ENCODE measurements at regions not wholly inside any gene's neighbourhood (a gene's known extent, or its start where the extent isn't known, plus 50 kb on each side); places are given as distances from the start of the nearest gene placed in this dataset.

DNA sequence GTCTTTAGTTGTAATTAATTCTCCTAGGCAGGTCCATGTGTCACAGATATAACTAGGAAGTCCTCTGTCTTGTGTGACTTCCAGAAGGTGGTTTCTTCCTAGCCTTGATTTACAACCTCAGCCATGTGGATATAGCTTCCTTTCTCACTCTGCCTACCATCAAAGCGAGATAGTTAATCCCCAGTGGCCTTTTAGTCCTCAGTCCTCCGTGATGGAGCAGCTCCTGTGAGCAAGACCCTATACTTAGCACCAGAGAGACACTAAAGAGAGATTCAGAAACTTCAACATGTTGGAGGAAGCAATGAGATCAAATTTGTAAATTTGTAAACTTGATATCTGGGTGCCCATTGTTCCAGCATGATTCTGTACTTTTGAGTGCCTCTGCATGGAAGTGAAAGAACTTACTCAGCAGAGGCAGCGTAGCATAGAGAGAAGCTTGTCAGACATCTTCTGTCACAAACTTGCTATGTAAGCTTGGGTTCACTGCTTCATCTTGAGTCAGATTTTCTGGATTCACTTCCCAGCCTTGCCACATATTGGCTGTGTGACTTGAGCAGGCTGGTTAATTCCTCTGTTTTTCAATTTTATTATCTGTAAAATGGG lies 170.2 kb upstream of the NR3C1 start:
- peaks cover 26% of the 10 kb centered on the region for H3K4me1 ChIP-seq (ENCODE audit: insufficient read depth)
- H3K27me3 ChIP-seq, result no peaks in the 10 kb centered on the region
- no peaks in the 10 kb centered on the region for H3K79me2 ChIP-seq
- TF ChIP-seq, protein P1, sequence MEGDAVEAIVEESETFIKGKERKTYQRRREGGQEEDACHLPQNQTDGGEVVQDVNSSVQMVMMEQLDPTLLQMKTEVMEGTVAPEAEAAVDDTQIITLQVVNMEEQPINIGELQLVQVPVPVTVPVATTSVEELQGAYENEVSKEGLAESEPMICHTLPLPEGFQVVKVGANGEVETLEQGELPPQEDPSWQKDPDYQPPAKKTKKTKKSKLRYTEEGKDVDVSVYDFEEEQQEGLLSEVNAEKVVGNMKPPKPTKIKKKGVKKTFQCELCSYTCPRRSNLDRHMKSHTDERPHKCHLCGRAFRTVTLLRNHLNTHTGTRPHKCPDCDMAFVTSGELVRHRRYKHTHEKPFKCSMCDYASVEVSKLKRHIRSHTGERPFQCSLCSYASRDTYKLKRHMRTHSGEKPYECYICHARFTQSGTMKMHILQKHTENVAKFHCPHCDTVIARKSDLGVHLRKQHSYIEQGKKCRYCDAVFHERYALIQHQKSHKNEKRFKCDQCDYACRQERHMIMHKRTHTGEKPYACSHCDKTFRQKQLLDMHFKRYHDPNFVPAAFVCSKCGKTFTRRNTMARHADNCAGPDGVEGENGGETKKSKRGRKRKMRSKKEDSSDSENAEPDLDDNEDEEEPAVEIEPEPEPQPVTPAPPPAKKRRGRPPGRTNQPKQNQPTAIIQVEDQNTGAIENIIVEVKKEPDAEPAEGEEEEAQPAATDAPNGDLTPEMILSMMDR (IDR thresholded peaks at IDR 0.05; ENCODE audit: poor library complexity), result no peak
- TF ChIP-seq EZH2 (IDR thresholded peaks at IDR 0.05; ENCODE audit: borderline replicate concordance) (no peak), EZH2phosphoT487 (IDR thresholded peaks at IDR 0.05; ENCODE audit: low read depth, severe bottlenecking, unreplicated experiment) (no peak)
- no peaks in the 10 kb centered on the region for H3K9me3 ChIP-seq (ENCODE audit: low read depth)
- no peaks in the 10 kb centered on the region for H4K20me1 ChIP-seq (ENCODE audit: insufficient read depth, poor library complexity, severe bottlenecking)
- no peaks in the 10 kb centered on the region for H3K9me2 ChIP-seq (replicated peaks; ENCODE audit: insufficient read depth)
- DNase-seq (ENCODE audit: low spot score), result no peak
- no peak overlapping the region for H2AFZ ChIP-seq
- no peak overlapping the region for H3K4me2 ChIP-seq
- no peak overlapping the region for H3K4me3 ChIP-seq
- no peak overlapping the region for H3K27ac ChIP-seq
- 66% methylated on average over 3 of the region's 3 CpGs for WGBS (ENCODE audit: low lambda C conversion rate, missing lambda C conversion rate)
- H3K36me3 ChIP-seq (replicated peaks; ENCODE audit: insufficient read depth, low read depth), result no peaks in the 10 kb centered on the region

DNA sequence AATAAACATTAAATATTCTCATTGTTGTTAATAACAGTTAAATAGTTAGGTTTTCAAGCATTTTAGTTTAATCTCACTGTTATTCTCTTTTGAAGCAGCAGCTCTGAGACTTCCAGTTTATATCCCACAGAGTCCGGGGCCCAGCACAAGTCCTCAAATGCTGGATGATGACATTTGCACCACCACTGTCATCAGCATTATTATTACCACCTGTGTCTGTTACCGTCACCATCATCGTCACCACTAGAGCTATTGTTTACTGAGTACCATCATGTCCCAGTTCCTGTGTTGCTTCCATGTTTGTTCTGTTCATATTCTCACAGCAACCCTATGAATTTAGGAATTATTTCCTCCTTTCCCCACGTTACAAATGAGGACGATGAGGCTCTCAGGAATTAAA lies 169.2 kb upstream of the NR3C1 start:
- Histone ChIP-seq H3K27ac (no peak overlapping the region), H3K9me2 (replicated peaks; ENCODE audit: insufficient read depth) (no peaks in the 10 kb centered on the region), H3K79me2 (no peaks in the 10 kb centered on the region), H3K9me3 (ENCODE audit: low read depth) (no peaks in the 10 kb centered on the region), H3K4me1 (ENCODE audit: insufficient read depth) (peaks cover 24% of the 10 kb centered on the region), H3K4me3 (no peak overlapping the region), H3K27me3 (no peaks in the 10 kb centered on the region), H4K20me1 (ENCODE audit: insufficient read depth, poor library complexity, severe bottlenecking) (no peaks in the 10 kb centered on the region), H3K36me3 (replicated peaks; ENCODE audit: insufficient read depth, low read depth) (no peaks in the 10 kb centered on the region), H3K4me2 (no peak overlapping the region), H2AFZ (no peak overlapping the region)
- WGBS (ENCODE audit: low lambda C conversion rate, missing lambda C conversion rate), result 85% methylated on average over 5 of the region's 5 CpGs
- TF ChIP-seq EZH2 (IDR thresholded peaks at IDR 0.05; ENCODE audit: borderline replicate concordance) (no peak), EZH2phosphoT487 (IDR thresholded peaks at IDR 0.05; ENCODE audit: low read depth, severe bottlenecking, unreplicated experiment) (no peak)
- TF ChIP-seq, protein P1 (IDR thresholded peaks at IDR 0.05; ENCODE audit: poor library complexity), result no peak
- no peak for DNase-seq (ENCODE audit: low spot score)

DNA sequence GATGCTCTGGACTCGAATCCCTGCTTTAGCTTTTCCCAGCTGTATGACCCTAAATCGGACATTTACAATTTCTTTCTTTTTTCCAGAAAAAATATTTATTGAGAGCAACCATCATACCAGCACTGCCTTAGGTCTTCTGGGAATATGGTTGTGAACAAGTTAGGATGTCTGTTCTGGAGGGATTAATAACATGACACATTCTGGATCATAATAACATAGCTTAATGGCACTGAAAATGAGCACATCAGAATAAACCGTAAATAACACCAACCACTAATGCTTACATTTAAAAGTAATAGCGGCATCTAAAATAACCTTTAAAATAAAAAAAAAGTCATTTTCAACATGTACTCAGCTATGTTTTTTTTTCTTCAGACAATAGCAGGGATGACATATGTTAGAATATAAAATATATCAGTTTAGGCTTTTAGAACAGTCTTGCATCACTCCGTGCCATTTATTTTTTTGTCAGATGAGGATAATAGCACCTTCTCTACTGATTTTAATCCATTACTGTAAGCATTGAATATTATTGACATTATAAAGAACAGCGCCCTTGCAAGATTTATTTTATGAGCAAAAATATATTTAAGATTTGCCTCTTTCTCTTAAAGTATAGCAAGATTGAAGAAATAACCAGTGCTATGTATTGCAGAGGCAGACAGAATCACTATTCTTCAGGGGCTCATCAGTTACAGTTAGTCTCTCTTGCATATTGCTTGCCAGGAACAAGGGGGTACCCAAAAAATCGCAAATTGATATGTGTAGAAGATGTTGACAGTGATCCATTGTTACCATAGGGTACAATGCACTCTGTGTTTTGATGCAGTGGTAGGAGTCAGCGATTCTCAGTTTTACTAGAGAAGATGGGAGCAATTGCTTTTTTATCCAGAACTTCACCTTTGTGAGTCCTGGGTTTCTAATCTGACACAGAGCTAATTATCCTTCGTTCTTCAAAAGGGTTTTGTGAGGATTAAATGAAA lies 168.4 kb upstream of the NR3C1 start:
- no peak for DNase-seq (ENCODE audit: low spot score)
- H3K9me3 ChIP-seq (ENCODE audit: low read depth), result no peaks in the 10 kb centered on the region
- H3K9me2 ChIP-seq (replicated peaks; ENCODE audit: insufficient read depth), result no peaks in the 10 kb centered on the region
- H3K4me2 ChIP-seq, result no peak overlapping the region
- H3K4me3 ChIP-seq, result no peak overlapping the region
- no peaks in the 10 kb centered on the region for H3K27me3 ChIP-seq
- peaks cover 17% of the 10 kb centered on the region for H3K4me1 ChIP-seq (ENCODE audit: insufficient read depth)
- WGBS (ENCODE audit: low lambda C conversion rate, missing lambda C conversion rate), result 96% methylated on average over 9 of the region's 9 CpGs
- TF ChIP-seq EZH2phosphoT487 (IDR thresholded peaks at IDR 0.05; ENCODE audit: low read depth, severe bottlenecking, unreplicated experiment) (no peak), EZH2 (IDR thresholded peaks at IDR 0.05; ENCODE audit: borderline replicate concordance) (no peak)
- TF ChIP-seq, protein P1 (IDR thresholded peaks at IDR 0.05; ENCODE audit: poor library complexity), result no peak
- H2AFZ ChIP-seq, result no peak overlapping the region
- no peak overlapping the region for H3K27ac ChIP-seq
- H3K79me2 ChIP-seq, result no peaks in the 10 kb centered on the region
- H3K36me3 ChIP-seq (replicated peaks; ENCODE audit: insufficient read depth, low read depth), result no peaks in the 10 kb centered on the region
- no peaks in the 10 kb centered on the region for H4K20me1 ChIP-seq (ENCODE audit: insufficient read depth, poor library complexity, severe bottlenecking)

Data from hepatocyte (in vitro differentiated cells).